Activated CD4-positive, alpha-beta T cell treated with anti-CD3 and anti-CD28 coated beads for 4 hours (primary cell): ENCODE measurements at regions not wholly inside any gene's neighbourhood (a gene's known extent, or its start where the extent isn't known, plus 50 kb on each side); places are given as distances from the start of the nearest gene placed in this dataset.
"Not testable (repeated sequence)": the region's sequence is repeated elsewhere in the genome, so short reads cannot be mapped to it uniquely, and the experiment has no call there.

Experiments
- DNase-seq, 2 donors: peaks; one replicate each; pipeline ENCODE4 v3.0.0-alpha.2; 2020

- DNase-seq: no peak
These were observed 134.5 kb upstream of the PRSS16 start for GRCh38 chr6:27112974-27113373.

- DNase-seq: no peak
These were observed 128.2 kb upstream of the PRSS16 start for GRCh38 chr6:27119329-27119728.

GRCh38 chr6:27119761-27120160 is 127.7 kb upstream of the PRSS16 start:
- no peak for DNase-seq

GRCh38 chr6:27121640-27122039 is 125.9 kb upstream of the PRSS16 start:
- DNase-seq: no peak

GRCh38 chr6:27124252-27124657 is 123.2 kb upstream of the PRSS16 start:
- DNase-seq: no peak

GRCh38 chr6:27126046-27126814 is 121.3 kb upstream of the PRSS16 start:
- DNase-seq: no peak

- peak; percentile 78 to 86 for DNase-seq
These were observed 120.5 kb upstream of the PRSS16 start for GRCh38 chr6:27126815-27127537.

- not testable (repeated sequence) for DNase-seq
These were observed 119.6 kb upstream of the PRSS16 start for GRCh38 chr6:27127874-27128273.

- DNase-seq: no peak
These were observed 119.0 kb upstream of the PRSS16 start for GRCh38 chr6:27128311-27129094.

- DNase-seq: no peak
These were observed 118.2 kb upstream of the PRSS16 start for GRCh38 chr6:27129095-27129815.

GRCh38 chr6:27129917-27130316 is 117.6 kb upstream of the PRSS16 start:
- DNase-seq: no peak

- DNase-seq: no peak
These were observed 116.7 kb upstream of the PRSS16 start for GRCh38 chr6:27130668-27131428.

- DNase-seq: not testable (repeated sequence)
These were observed 115.3 kb upstream of the PRSS16 start for GRCh38 chr6:27132282-27132531.

- DNase-seq: peak; percentile 85 to 87
These were observed 114.8 kb upstream of the PRSS16 start for GRCh38 chr6:27132532-27133280.

GRCh38 chr6:27133281-27134227 is 113.9 kb upstream of the PRSS16 start:
- peak; percentile 60 to 65 for DNase-seq

- no peak for DNase-seq
These were observed 112.3 kb upstream of the PRSS16 start for GRCh38 chr6:27135087-27135657.

- DNase-seq: no peak
These were observed 111.3 kb upstream of the PRSS16 start for GRCh38 chr6:27136077-27136644.

GRCh38 chr6:27136978-27137814 is 110.3 kb upstream of the PRSS16 start:
- no peak for DNase-seq

- DNase-seq: no peak
These were observed 109.1 kb upstream of the PRSS16 start for GRCh38 chr6:27138406-27138805.
